Naive thymus-derived CD4-positive, alpha-beta T cell (primary cell): ENCODE measurements at regions not wholly inside any gene's neighbourhood (a gene's known extent, or its start where the extent isn't known, plus 50 kb on each side); places are given as distances from the start of the nearest gene placed in this dataset. TPM values are rescaled to one million over a fixed set of nuclear protein-coding genes. Genes with fewer than 3 reads are reported as not detected.

Experiments
- ATAC-seq: fragments of 150-1000 bp; cut with Tn5 transposase; 2 replicates; pipeline ENCODE4 v1.10.0; 2021; ENCODE audit warnings: mild to moderate bottlenecking, moderate library complexity
- CTCF ChIA-PET: fragments of 350-600 bp; sonication (Branson Sonifier 250); formaldehyde crosslinking; loops from one replicate; lab custom pipeline; 2021; ENCODE audit warnings: antibody characterized with exemption; lab: Charles Lee
- POLR2A ChIA-PET: fragments of 350-600 bp; sonication (Branson Sonifier 250); formaldehyde crosslinking; loops from one replicate; lab custom pipeline; 2021; ENCODE audit warnings: antibody characterized with exemption, inconsistent platforms; lab: Charles Lee
- DNase-seq, 9 donors: peaks; one replicate each; pipeline versions ENCODE4 v3.0.0 to v3.0.0-alpha.2; 2020 to 2022; ENCODE audit warnings: mixed read lengths in 1 of 9
- H3K27ac ChIP-seq: one replicate; pipeline ENCODE4 v1.7.0; 2013; ENCODE audit warnings: mild to moderate bottlenecking, low read depth, low read length, moderate library complexity
- H3K27me3 ChIP-seq, 2 donors: one replicate each; pipeline ENCODE4 v1.7.0; 2013; ENCODE audit warnings: low read length in 2 of 2, mild to moderate bottlenecking in 2 of 2, moderate library complexity in 2 of 2; ENCODE audit not compliant: control insufficient read depth in 2 of 2, insufficient read depth in 2 of 2
- H3K36me3 ChIP-seq, 3 experiments: 1 replicate in 2 of 3; 2 replicates in 1 of 3; pipeline ENCODE4 v1.7.0; 2013; ENCODE audit warnings: low read length in 3 of 3, mild to moderate bottlenecking in 3 of 3, moderate library complexity in 1 of 3; ENCODE audit not compliant: insufficient read depth in 3 of 3, control insufficient read depth in 2 of 3
- H3K4me1 ChIP-seq, 2 donors: one replicate each; pipeline ENCODE4 v1.7.0; 2013; ENCODE audit warnings: low read length in 2 of 2, mild to moderate bottlenecking in 2 of 2, moderate library complexity in 1 of 2; ENCODE audit not compliant: control insufficient read depth in 2 of 2, insufficient read depth in 2 of 2
- H3K4me3 ChIP-seq: 2 replicates; pipeline ENCODE4 v1.7.0; 2013; ENCODE audit warnings: mild to moderate bottlenecking, low read length
- H3K9me3 ChIP-seq, 3 experiments: 1 replicate in 2 of 3; 2 replicates in 1 of 3; pipeline ENCODE4 v1.7.0; 2013; ENCODE audit warnings: low read length in 3 of 3; ENCODE audit not compliant: control insufficient read depth in 2 of 3
- H3K27ac Mint-ChIP-seq, 9 donors: one replicate each; pipeline ENCODE4 v1.8.0; 2020 to 2022; ENCODE audit warnings: mixed read lengths in 9 of 9, mild to moderate bottlenecking in 8 of 9, moderate library complexity in 5 of 9, inconsistent platforms in 2 of 9
- H3K27me3 Mint-ChIP-seq, 5 donors: one replicate each; pipeline ENCODE4 v1.8.0; 2021 to 2022; ENCODE audit warnings: mixed read lengths in 5 of 5, mild to moderate bottlenecking in 1 of 5
- H3K36me3 Mint-ChIP-seq, 5 donors: one replicate each; pipeline ENCODE4 v1.8.0; 2020 to 2022; ENCODE audit warnings: mixed read lengths in 5 of 5, mild to moderate bottlenecking in 3 of 5, inconsistent platforms in 1 of 5
- H3K4me1 Mint-ChIP-seq, 7 donors: one replicate each; pipeline ENCODE4 v1.8.0; 2020 to 2022; ENCODE audit warnings: mixed read lengths in 7 of 7, mild to moderate bottlenecking in 3 of 7, inconsistent platforms in 1 of 7
- H3K4me3 Mint-ChIP-seq, 10 donors: one replicate each; pipeline ENCODE4 v1.8.0; 2020 to 2022; ENCODE audit warnings: mild to moderate bottlenecking in 10 of 10, mixed read lengths in 10 of 10, moderate library complexity in 6 of 10, inconsistent platforms in 2 of 10
- H3K9me3 Mint-ChIP-seq, 11 donors: one replicate each; pipeline ENCODE4 v1.8.0; 2020 to 2022; ENCODE audit warnings: mixed read lengths in 11 of 11, mild to moderate bottlenecking in 4 of 11, inconsistent platforms in 1 of 11, moderate library complexity in 1 of 11
- intact Hi-C, 2 donors: fragments of 100-400 bp; cut with micrococcal nuclease; formaldehyde crosslinking; loops; one replicate each; pipeline ENCODE4 v1.15.1; 2023
- microRNA-seq: library from miRNA; unstranded; fragments of <30 nt; microRNA quantifications from one replicate; pipeline ENCODE4 v1.2.0, GENCODE V29; 2022; ENCODE audit warnings: borderline microRNAs expressed

GRCh38 chr3:124679048-124679638 lies 51.1 kb upstream of the UMPS start:
- Mint-ChIP-seq H3K36me3 (peaks cover 0 to 20% (median 0%) of the 10 kb centered on the region in 5 donors), H3K4me3 (no peak overlapping the region), H3K9me3 (no peaks in the 10 kb centered on the region), H3K4me1 (no peaks in the 10 kb centered on the region), H3K27ac (no peak overlapping the region), H3K27me3 (peaks cover 0 to 20% (median 0%) of the 10 kb centered on the region in 5 donors)
- no peaks in the 10 kb centered on the region for H3K4me1 ChIP-seq
- no peak for ATAC-seq
- DNase-seq, result no peak
- H3K36me3 ChIP-seq, result no peaks in the 10 kb centered on the region
- no peak overlapping the region for H3K27ac ChIP-seq
- no peaks in the 10 kb centered on the region for H3K9me3 ChIP-seq
- ChIA-PET CTCF (interaction anchor here (0.9 kb wide), 1 partner anchor 10 kb away, joined by 3 read pairs; no protein-coding TSS in a partner anchor), POLR2A (no interaction called here)
- no peak overlapping the region for H3K4me3 ChIP-seq
- H3K27me3 ChIP-seq, result no peaks in the 10 kb centered on the region
- intact Hi-C loops, result no loop called here

Small RNA genes lying in the stretch of these regions (microRNA-seq; reads per million reads assigned to microRNA genes)
- gene MIR5002, result not detected
- gene MIR6083, result not detected
